ENCODE measurements at regions not wholly inside any gene's neighbourhood (a gene's known extent, or its start where the extent isn't known, plus 50 kb on each side); places are given as distances from the start of the nearest gene placed in this dataset.

DNA sequence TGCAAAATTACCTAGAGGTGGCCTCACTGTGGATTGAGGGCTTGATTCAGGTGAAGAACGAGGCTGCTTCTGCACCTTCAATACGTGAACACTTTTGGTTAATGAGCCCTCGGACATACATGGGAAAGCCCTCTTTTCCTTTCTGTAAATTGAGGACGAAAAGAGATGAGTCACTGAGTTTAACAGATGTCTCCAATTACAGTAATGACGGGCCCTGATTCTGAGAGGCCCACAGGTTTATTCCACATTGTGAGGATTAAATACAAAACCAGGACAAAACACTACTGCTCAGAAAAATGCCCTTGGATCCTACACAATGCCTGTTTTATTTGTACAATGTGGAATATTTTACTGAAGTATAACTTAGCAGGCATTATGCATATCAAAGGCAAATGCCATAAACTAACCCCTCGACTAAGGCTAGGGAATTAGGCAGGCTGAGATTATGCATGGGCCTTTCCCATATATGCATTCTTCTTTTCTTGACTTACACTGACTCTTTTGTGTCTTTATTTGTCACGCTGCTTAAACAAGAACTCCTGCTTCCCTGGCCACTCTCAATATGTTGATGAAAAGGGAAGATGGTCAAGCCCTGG lies 819.9 kb downstream of the OLFM4 start:
- no peak for DNase-seq (ENCODE audit: low read depth)

DNA sequence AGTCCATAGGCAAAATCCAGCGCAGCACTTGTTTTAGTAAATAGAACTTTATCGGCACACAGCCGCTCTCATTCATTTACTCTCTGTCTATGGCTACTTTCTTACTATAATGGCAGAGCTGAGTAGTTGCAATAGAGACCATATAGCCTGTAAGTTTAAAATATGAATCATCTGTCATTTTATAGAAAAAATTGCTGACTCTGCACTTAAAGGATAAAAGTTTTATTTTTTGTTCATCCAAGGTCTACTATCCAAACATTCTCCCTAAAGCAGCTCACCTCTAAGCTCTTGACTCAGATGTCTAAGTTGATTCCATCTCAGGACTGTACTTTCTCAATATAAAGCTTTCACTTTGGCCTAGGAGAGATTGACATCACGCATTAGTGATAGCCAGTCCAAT lies 825.7 kb downstream of the OLFM4 start:
- DNase-seq (ENCODE audit: low read depth): no peak

DNA sequence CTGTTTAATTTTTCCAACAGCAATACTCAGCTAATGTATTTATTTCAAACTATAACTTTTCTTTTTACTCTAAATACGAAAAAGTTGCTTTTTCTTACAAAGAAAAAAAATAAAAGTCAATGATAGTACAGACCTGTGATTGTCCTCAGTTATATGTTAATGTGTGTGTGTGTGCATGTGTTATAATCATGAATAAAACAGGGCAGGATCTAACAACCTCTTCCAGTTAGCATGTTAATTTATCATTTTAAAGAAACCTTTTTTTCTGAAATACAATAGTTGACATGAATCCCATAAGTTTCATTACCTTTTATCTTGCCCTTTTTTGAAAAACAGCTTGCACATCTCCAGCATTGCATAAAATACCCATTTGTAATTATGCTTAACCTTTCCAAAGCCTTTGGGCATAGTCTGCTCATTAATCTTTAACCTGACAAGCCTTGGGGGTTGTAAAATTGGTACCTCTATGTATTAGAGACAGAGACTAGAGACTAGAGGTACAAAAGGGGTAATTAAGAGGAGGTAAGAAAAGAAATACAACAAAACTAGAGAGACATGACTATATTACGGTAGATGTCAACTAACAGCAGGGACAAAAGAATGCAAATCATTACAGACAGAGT lies 828.1 kb downstream of the OLFM4 start:
- DNase-seq (ENCODE audit: low read depth): no peak

DNA sequence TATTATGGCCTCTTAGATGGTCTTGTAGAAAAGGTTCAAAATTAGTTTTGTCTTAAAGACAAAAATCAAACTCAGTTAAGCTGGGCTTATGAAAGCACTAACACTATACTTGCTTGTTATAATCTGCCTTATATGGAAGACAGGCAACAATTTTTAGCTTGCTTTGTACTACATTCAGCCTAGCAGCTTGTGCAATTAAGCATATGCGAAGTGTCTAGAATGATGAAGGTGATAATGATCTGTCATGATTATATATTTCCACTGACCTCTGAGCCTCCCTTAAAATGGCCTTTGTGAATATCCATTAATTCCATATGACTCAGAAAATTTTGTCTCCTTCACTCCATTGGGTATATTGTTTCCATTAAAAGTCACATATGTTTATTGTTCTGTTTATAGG lies 834.9 kb downstream of the OLFM4 start:
- DNase-seq (ENCODE audit: low read depth): no peak

DNA sequence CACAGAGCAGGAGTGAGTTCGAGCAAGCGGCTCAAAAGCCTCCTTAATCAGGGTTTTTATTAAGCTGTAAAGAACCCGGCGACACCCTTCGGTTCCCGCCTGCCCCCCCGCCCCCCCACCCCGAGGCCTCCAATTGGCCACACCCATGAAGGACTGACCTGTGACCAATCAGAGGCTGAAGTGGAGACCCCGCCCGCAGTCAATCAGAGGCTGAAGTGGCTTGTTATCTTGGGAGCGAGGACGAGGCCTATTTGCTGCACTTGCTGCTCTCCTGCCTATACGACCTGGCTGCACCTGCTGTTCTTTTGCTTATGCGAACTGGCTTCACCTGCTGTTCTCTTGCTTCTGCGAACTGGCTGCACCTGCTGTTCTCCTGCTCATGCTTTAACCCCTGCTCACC lies 844.9 kb downstream of the OLFM4 start:
- no peak for DNase-seq (ENCODE audit: low read depth)

DNA sequence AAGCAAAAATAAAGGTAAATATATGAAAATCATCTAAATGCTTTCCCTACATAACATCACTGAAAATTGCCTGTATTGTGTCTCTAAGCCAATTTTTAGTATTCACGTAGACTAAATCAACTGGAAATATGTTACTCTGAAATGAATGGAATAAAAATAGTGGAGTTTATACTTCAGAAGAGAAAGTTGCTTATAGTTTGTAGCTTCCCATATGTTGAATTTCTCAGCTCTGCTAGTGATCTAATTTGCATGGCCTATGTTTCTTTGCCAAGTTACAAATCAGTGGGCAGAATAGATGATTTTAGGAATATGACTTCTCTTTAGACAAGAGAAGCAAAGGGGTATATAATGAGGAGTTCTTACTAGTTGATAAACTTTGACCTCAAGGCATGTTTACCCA lies 850.2 kb downstream of the OLFM4 start:
- DNase-seq (ENCODE audit: low read depth): no peak

DNA sequence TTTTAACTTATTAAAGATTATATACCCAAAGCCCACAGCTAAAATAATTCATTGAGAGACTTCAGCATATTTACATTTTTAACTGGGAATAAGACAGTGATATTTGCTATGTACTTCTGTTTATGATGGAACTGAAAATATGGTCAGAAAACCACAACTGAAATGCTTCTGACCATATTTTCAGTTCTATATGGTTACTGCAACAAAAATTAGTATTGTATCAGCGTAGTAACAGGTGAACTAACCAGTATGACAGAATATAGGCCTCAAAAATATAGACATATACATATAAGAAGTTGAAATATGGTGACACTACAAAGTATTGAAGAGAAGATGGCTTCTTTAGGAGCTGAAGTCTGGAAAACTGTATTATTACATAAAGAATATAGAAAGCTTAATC lies 857.4 kb downstream of the OLFM4 start:
- DNase-seq (ENCODE audit: low read depth): no peak

DNA sequence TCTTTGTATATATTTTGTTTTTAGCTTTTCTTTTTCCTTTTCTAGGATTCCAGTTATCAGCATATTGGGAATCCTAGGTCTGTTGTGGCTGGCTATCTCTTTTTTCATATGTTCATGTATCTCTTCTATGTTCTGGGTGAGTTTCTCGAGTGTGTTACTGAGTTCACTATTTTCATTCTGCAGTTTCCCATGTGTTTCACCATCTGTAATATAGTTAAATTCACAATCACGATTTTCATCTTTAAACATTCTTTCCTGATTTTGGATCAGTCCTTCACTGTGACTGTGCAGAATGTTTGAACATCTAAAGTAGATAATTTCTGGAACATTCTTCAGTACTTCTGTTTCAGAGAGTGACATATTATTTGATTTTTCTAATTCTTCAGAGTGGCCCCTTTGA lies 862.1 kb downstream of the OLFM4 start:
- DNase-seq (ENCODE audit: low read depth): no peak

DNA sequence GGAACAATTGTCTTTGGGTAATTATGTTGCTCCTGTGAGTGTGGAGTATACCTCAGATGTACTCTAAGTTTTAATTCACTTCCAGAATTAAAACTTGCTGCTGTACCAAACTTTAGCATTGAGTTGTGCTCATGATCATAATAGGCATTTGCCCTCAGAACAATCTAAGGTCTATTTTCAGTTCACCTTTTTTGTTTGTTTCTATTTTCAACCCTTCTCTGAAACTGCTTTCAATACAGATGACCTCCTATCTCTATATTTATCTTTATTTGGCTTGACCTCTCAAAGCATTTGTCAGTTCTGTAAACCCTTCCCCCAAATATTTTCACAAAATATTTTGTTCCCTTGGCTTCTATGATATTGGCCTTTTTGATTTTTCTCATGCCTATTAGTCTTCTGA lies 873.0 kb downstream of the OLFM4 start:
- DNase-seq (ENCODE audit: low read depth): no peak

DNA sequence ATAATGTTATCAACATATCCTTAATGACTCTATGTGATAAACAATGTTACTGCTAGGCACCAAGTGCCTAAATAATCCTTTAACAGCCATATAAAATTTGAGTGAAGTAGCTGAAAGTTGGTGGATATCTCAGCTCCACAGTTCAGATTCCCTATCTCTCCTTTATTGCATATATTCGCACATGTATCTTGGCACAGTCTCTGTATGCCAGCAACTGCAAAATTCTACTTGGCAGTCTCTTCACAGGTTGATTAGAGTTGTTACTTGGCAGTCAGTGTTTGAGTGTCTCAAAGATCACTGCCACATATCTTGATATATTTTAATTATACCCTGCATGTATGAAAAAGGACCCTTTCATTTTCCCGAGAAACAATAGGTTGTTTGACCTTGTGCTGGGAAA lies 879.3 kb downstream of the OLFM4 start:
- DNase-seq (ENCODE audit: low read depth): no peak

DNA sequence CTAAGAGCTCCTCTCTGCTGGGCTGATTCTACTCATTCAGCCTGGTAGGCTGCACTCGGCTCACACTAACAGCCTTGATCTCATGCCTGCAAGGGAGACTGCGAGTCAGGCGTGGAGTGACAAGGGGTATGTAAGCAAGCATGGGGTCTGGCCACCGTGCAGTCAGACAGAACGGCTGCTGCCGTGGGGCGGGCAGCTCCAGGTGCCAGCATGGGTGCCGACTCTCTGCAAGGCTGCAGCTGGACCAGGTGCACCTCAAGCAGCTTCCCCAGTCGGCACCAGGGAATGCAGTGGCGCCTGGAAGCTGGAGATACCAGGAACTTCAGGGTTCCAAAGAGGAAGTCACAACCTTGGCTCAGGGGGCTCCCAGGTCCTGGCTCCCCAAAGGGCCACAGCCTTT lies 892.3 kb downstream of the OLFM4 start:
- DNase-seq (ENCODE audit: low read depth): no peak

DNA sequence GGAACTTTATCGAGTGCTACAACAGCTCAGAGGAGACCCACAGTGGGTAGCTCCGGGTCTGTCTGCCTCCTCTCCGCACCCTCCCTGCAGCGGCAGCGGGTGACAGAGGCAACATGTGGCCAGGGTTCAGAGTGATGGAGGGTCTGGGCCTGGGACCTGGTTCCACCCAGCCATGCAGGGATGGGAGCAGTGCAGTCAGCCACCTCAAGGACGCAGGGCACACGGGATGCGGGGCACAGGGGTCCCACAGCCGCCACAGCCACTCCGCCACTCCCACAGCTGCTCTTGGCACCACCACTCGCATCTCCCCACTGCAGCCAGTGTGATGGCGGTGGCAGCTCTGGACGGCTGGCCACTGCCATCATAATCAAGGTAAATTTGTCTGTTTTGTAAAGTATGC lies 892.9 kb downstream of the OLFM4 start:
- DNase-seq (ENCODE audit: low read depth): no peak

DNA sequence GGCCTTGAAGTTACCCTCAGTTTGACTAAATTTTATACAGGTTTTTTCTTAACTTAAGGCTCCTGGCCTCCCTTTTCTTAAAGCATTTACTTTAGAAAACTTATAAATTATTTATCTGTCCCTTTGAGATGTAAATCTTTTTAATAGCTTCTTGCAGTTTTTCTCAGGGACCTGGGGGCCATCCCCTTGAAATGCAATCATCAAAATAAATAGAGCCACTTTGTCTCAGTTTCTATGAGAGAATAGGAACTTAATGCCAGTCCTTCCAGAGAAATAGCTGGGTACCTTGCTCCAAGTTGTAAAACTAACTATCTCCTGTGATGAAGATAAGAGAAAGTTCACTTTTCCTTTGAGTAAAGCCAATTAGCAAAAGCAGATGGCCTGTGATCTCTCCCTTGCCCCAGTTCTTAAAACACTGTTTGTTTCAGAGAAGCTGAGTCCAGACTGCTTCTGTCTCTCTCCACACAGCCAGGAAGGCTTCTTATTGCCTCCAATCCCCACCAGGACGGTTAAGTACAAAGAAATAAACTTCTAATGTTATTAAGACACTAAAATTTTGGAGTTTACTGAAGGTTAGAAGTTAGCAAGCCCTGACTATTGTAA lies 913.1 kb downstream of the OLFM4 start:
- no peak for DNase-seq (ENCODE audit: low read depth)

DNA sequence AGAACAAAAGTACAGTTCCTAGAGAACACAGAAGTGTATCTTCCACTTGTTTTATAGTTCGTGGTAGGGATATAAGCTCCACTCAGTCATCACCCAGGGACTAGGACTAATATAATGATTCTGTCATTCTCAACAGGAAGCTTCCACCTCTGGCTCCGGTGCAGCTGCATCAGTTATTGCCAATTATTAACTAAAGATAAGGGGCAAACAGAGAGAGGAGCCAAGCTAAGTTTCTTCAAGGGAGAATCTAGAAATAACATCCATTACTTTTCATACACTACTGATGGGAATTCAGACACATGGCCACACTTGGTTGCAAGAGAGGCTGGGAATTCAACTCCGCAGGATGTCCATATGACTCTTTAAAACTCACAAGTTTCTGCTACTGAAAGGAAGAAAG lies 917.9 kb downstream of the OLFM4 start:
- no peak for DNase-seq (ENCODE audit: low read depth)

DNA sequence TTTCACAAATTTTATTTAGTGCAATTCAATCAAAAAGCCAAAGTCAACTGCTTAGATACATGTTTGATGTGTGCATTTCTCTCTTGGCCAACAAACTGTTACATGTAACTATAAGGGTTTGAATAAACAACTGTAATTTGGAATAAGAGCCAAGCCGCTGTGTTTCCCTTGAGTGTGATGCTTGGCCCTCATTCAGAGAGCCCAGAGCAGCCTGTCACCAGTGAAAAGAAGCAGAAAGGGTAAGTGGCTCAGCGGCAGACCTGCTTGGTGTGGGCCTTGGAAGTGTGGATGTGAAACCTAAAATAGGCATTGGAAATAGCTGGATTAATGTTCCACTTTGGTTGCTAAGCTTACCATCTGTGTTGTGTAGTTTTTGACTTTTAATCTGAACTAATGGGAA lies 924.6 kb downstream of the OLFM4 start:
- DNase-seq (ENCODE audit: low read depth): no peak

Data from EH (cell line).